ENCODE measurements at regions not wholly inside any gene's neighbourhood (a gene's known extent, or its start where the extent isn't known, plus 50 kb on each side); places are given as distances from the start of the nearest gene placed in this dataset.

- TF ChIP-seq CTCF (conservative IDR thresholded peaks at IDR 0.05) = no peak
- no peak for TF ChIP-seq EZH2 (IDR thresholded peaks at IDR 0.05; ENCODE audit: low read depth)
These were observed 260.6 kb upstream of the DUSP10 start for GRCh38 chr1:222002503-222002902.

Measured in PC-9 (cell line).